A549 (cell line): ENCODE measurements at regions not wholly inside any gene's neighbourhood (a gene's known extent, or its start where the extent isn't known, plus 50 kb on each side); places are given as distances from the start of the nearest gene placed in this dataset.

Experiments
- CEBPB ChIP-seq, 2 experiments: fragments of >200 bp in 1 of 2; sonication (Bioruptor Twin) in 1 of 2; formaldehyde crosslinking in 1 of 2; IDR thresholded peaks; 2 replicates each; pipeline ENCODE4 v1.6.1; 2012 to 2016
- MAX ChIP-seq: IDR thresholded peaks from 2 replicates; pipeline ENCODE4 v1.6.1; 2012

- TF ChIP-seq CEBPB (IDR thresholded peaks at IDR 0.05) (no peak), MAX (no peak)
Measured at GRCh38 chr6:153958860-153959259, 80.2 kb upstream of the OPRM1 start.
